ACC112 (cell line): ENCODE measurements at regions not wholly inside any gene's neighbourhood (a gene's known extent, or its start where the extent isn't known, plus 50 kb on each side); places are given as distances from the start of the nearest gene placed in this dataset.

Experiments used
- H2AFZ ChIP-seq: fragments of 200-600 bp; sonication (generic); one replicate; pipeline ENCODE4 v1.6.0; 2017; ENCODE audit warnings: antibody characterized with exemption, low read length; ENCODE audit not compliant: unreplicated experiment
- H3K27ac ChIP-seq: fragments of 200-600 bp; sonication (generic); 2 replicates; pipeline ENCODE4 v1.5.1; 2014; ENCODE audit warnings: low read depth, mild to moderate bottlenecking, antibody characterized with exemption, low read length, moderate library complexity
- H3K27me3 ChIP-seq: fragments of 200-600 bp; sonication (generic); 2 replicates; pipeline ENCODE4 v1.6.1; 2014; ENCODE audit warnings: mild to moderate bottlenecking, antibody characterized with exemption, low read length, moderate library complexity, mixed read lengths; ENCODE audit not compliant: insufficient read depth
- H3K36me3 ChIP-seq: fragments of 200-600 bp; sonication (generic); 2 replicates; pipeline ENCODE4 v1.6.1; 2016; ENCODE audit warnings: mild to moderate bottlenecking, antibody characterized with exemption, low read length, moderate library complexity, mixed read lengths; ENCODE audit not compliant: insufficient read depth
- H3K4me1 ChIP-seq: fragments of 200-600 bp; sonication (generic); one replicate; pipeline ENCODE4 v1.6.1; 2016; ENCODE audit warnings: low read length, mixed read lengths; ENCODE audit not compliant: insufficient read depth, unreplicated experiment, control insufficient read depth
- H3K4me3 ChIP-seq: fragments of 200-600 bp; sonication (generic); 2 replicates; pipeline ENCODE4 v1.5.1; 2014; ENCODE audit warnings: mild to moderate bottlenecking, low read depth, low read length
- H3K79me2 ChIP-seq: fragments of 200-600 bp; sonication (generic); one replicate; pipeline ENCODE4 v1.6.0; 2016; ENCODE audit warnings: low read length; ENCODE audit not compliant: control insufficient read depth, unreplicated experiment, insufficient read depth

- no peak overlapping the region for H2AFZ ChIP-seq
- no peaks in the 10 kb centered on the region for H3K4me1 ChIP-seq
- no peak overlapping the region for H3K27ac ChIP-seq
- H3K36me3 ChIP-seq: no peaks in the 10 kb centered on the region
- no peak overlapping the region for H3K4me3 ChIP-seq
- H3K79me2 ChIP-seq: no peaks in the 10 kb centered on the region
- no peaks in the 10 kb centered on the region for H3K27me3 ChIP-seq
These were observed 311.0 kb upstream of the PROX1 start for GRCh38 chr1:213676736-213677135.

GRCh38 chr1:213678348-213678747 is 309.4 kb upstream of the PROX1 start:
- Histone ChIP-seq H3K27me3 (no peaks in the 10 kb centered on the region), H3K36me3 (no peaks in the 10 kb centered on the region), H3K4me1 (no peaks in the 10 kb centered on the region), H3K4me3 (no peak overlapping the region), H3K79me2 (no peaks in the 10 kb centered on the region), H2AFZ (no peak overlapping the region), H3K27ac (no peak overlapping the region)

GRCh38 chr1:213678753-213679152 is 309.0 kb upstream of the PROX1 start:
- H3K27me3 ChIP-seq: no peaks in the 10 kb centered on the region
- H3K4me3 ChIP-seq: no peak overlapping the region
- no peaks in the 10 kb centered on the region for H3K79me2 ChIP-seq
- no peaks in the 10 kb centered on the region for H3K36me3 ChIP-seq
- no peaks in the 10 kb centered on the region for H3K4me1 ChIP-seq
- H3K27ac ChIP-seq: no peak overlapping the region
- no peak overlapping the region for H2AFZ ChIP-seq

GRCh38 chr1:213679153-213679552 is 308.6 kb upstream of the PROX1 start:
- H3K36me3 ChIP-seq: no peaks in the 10 kb centered on the region
- no peaks in the 10 kb centered on the region for H3K27me3 ChIP-seq
- H2AFZ ChIP-seq: no peak overlapping the region
- H3K27ac ChIP-seq: no peak overlapping the region
- H3K4me1 ChIP-seq: no peaks in the 10 kb centered on the region
- no peak overlapping the region for H3K4me3 ChIP-seq
- no peaks in the 10 kb centered on the region for H3K79me2 ChIP-seq

DNA sequence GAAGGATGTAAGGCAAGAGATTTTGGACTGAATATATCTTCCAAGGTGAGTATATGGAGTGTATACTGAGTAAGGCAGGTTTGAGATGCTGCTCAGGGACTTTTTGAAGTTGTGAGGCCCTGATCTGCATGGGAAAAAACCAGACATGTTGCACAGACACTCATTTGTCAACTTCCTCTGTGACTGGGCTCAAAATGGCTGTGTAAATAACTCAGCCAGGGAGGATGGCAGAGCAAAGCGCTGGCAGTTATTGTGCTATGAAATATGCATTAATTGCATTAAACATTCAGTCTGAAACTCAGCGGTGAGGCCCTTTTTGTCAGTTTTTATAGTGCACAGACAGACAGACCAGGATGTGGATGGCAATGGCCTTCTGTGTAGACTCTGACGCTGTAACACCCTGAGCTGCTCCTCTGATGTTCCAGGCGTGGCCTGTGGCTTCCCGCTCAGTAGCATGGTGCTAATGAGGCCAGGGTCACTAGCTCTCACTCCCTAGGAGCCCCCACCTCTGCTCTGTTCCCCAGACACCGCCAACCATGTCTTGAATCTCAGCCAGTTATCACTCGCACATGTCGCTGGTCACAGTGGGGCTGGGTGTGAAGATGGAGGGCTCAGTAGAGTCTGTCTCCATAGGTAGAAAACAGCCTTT is 307.0 kb upstream of the PROX1 start:
- no peaks in the 10 kb centered on the region for H3K4me1 ChIP-seq
- H3K27ac ChIP-seq: no peak overlapping the region
- no peak overlapping the region for H2AFZ ChIP-seq
- H3K27me3 ChIP-seq: no peaks in the 10 kb centered on the region
- H3K36me3 ChIP-seq: no peaks in the 10 kb centered on the region
- no peaks in the 10 kb centered on the region for H3K79me2 ChIP-seq
- H3K4me3 ChIP-seq: no peak overlapping the region

- H3K4me3 ChIP-seq: no peak overlapping the region
These were observed 305.9 kb upstream of the PROX1 start for GRCh38 chr1:213681788-213682340.

DNA sequence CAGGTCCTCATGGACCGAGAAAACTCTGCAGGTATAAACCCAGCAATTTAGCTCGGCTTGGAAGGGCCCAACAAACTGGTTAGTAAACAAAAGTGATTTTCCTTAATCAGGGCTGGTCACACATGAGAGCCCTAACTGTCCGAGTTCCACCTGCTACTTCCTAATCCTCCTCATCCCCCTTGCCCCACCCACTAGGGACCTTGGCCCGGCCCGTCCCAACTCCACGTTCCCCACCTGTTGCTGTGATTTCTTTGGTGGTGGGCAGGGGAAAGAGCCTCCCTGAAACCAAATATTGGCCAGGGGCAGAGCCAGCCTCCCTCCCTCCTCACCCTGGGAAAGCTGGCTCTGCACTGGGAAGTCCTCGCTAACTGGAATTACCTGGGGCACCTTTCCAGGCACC is 304.2 kb upstream of the PROX1 start:
- no peaks in the 10 kb centered on the region for H3K27me3 ChIP-seq
- no peaks in the 10 kb centered on the region for H3K79me2 ChIP-seq
- no peaks in the 10 kb centered on the region for H3K36me3 ChIP-seq
- H3K27ac ChIP-seq: no peak overlapping the region
- H3K4me3 ChIP-seq: no peak overlapping the region
- H3K4me1 ChIP-seq: no peaks in the 10 kb centered on the region
- no peak overlapping the region for H2AFZ ChIP-seq

More at GRCh38 chr1:213681788-213682340, 305.9 kb upstream of the PROX1 start:
- Histone ChIP-seq H3K27ac (no peak overlapping the region), H3K4me1 (no peaks in the 10 kb centered on the region), H3K27me3 (no peaks in the 10 kb centered on the region), H2AFZ (no peak overlapping the region), H3K36me3 (no peaks in the 10 kb centered on the region), H3K79me2 (no peaks in the 10 kb centered on the region)

DNA sequence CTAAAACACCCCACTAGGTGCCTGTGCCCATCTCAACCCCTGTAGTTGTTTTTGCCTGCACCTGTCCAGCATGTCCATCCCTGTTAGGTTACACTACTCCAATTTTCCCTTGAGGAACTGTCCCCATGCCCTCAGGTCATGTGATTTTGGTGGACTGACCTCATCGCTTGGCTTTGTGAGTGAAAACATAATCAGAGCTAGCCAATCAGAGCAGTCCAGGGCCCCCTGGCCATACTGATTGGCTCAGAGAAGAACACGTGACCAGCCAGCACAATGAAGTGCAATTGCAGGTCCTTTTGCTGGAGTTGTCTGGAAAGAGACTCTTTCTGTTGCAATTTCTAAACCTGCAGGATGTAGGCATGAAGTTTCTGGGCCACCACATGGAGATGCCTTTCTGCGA is 303.3 kb upstream of the PROX1 start:
- Histone ChIP-seq H2AFZ (no peak overlapping the region), H3K79me2 (no peaks in the 10 kb centered on the region), H3K27ac (no peak overlapping the region), H3K27me3 (no peaks in the 10 kb centered on the region), H3K36me3 (no peaks in the 10 kb centered on the region), H3K4me3 (no peak overlapping the region), H3K4me1 (no peaks in the 10 kb centered on the region)

DNA sequence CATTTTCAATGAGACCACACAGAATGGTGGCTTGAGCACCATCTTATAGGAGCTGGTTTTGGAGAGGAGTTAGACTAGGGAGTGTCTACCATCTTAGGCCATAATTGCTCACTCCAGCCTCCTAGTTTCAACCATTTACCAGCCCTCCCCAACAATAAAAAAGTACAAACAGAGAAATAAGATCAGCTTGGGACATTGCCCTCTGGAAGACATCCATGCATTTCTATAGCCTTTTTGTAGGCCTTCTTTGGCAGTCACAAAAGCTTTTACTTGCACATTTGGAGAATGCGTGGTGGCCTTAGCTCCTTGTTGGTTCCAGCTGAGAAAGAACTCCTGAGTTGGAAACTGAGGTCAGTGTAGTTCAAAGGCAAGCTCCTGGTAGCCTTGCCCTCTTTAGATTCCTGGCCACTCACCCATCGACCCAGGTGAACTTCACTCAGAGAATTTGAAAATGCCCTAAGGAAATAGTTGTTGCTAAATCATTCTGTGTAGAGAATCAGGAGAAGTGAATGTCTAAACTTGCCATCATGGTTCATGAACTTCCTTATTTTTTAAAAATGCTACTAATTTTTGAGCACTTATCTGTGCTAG is 301.7 kb upstream of the PROX1 start:
- H3K27ac ChIP-seq: no peak overlapping the region

DNA sequence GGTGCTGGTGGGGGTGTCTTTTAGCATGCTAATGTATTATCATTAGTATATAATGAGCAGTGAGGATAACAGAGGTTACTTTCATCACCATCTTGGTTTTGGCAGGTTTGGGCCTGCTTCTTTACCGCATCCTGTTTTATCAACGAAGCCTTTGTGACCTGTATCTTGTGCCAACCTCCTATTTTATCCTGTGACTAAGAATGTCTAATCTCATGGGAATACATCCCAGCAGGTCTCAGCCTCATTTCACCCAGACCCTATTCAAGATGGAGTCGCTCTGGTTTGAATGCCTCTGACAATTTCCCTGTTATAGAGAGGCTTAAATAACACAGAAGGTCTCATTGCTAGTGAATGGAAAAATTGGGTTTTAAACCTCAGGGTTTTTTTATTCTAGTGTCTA is 300.8 kb upstream of the PROX1 start:
- no peak overlapping the region for H3K27ac ChIP-seq
- H3K79me2 ChIP-seq: no peaks in the 10 kb centered on the region
- H3K4me1 ChIP-seq: no peaks in the 10 kb centered on the region
- H3K4me3 ChIP-seq: no peak overlapping the region
- no peaks in the 10 kb centered on the region for H3K36me3 ChIP-seq
- no peaks in the 10 kb centered on the region for H3K27me3 ChIP-seq
- H2AFZ ChIP-seq: no peak overlapping the region

More for the DNA sequence above, 301.7 kb upstream of the PROX1 start:
- Histone ChIP-seq H3K4me1 (no peaks in the 10 kb centered on the region), H3K36me3 (no peaks in the 10 kb centered on the region), H3K4me3 (no peak overlapping the region), H3K79me2 (no peaks in the 10 kb centered on the region), H2AFZ (no peak overlapping the region), H3K27me3 (no peaks in the 10 kb centered on the region)

DNA sequence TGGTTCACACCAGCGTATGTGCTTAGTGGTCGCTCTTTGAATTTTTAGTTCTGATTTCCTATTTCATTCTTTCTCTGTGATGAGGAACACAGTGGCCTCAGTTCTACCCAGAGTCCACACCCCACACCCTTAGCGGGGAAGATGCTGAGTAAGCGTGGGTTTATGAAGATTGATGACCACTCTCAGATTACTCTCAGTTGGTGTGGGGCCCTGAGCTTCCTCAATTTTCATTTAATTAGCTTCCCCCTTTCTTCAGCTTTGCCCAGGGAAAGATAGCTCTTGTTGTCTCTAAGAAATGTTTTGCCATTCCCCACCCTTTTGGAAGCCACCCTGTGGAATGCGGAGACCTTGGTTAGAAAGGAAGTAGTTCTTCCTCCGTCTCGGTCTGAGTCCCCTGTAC is 299.9 kb upstream of the PROX1 start:
- Histone ChIP-seq H3K79me2 (no peaks in the 10 kb centered on the region), H3K36me3 (no peaks in the 10 kb centered on the region), H3K4me1 (no peaks in the 10 kb centered on the region), H2AFZ (no peak overlapping the region), H3K27ac (no peak overlapping the region), H3K4me3 (no peak overlapping the region), H3K27me3 (no peaks in the 10 kb centered on the region)
